H9 (cell line): ENCODE measurements at regions not wholly inside any gene's neighbourhood (a gene's known extent, or its start where the extent isn't known, plus 50 kb on each side); places are given as distances from the start of the nearest gene placed in this dataset.

Experiments
- DNase-seq: peaks from one replicate; pipeline ENCODE4 v3.0.0-alpha.2; 2017
- H2AFZ ChIP-seq: one replicate; pipeline ENCODE4 v1.6.1; 2013; ENCODE audit warnings: mild to moderate bottlenecking, low read length, control low read depth, moderate library complexity
- H2AK5ac ChIP-seq: 2 replicates; pipeline ENCODE4 v1.6.1; 2013; ENCODE audit warnings: low read length, control low read depth, mixed read lengths; ENCODE audit not compliant: insufficient read length
- H2BK120ac ChIP-seq: one replicate; pipeline ENCODE4 v1.6.1; 2013; ENCODE audit warnings: low read depth, mild to moderate bottlenecking, low read length, control low read depth, inconsistent platforms; ENCODE audit not compliant: poor library complexity, severe bottlenecking
- H2BK12ac ChIP-seq: 2 replicates; pipeline ENCODE4 v1.6.1; 2013; ENCODE audit warnings: low read length, control low read depth, mixed read lengths, low read depth; ENCODE audit not compliant: insufficient read length
- H2BK15ac ChIP-seq: 2 replicates; pipeline ENCODE4 v1.6.1; 2013; ENCODE audit warnings: low read depth, low read length, control low read depth
- H2BK20ac ChIP-seq: one replicate; pipeline ENCODE4 v1.6.1; 2013; ENCODE audit warnings: low read depth, mild to moderate bottlenecking, low read length, control low read depth, inconsistent platforms; ENCODE audit not compliant: poor library complexity, severe bottlenecking
- H2BK5ac ChIP-seq: 2 replicates; pipeline ENCODE4 v1.6.1; 2013; ENCODE audit warnings: low read length, control low read depth, mixed read lengths; ENCODE audit not compliant: insufficient read length
- H3K14ac ChIP-seq: 2 replicates; pipeline ENCODE4 v1.6.1; 2013; ENCODE audit warnings: low read length, control low read depth; ENCODE audit not compliant: insufficient read depth
- H3K18ac ChIP-seq: 2 replicates; pipeline ENCODE4 v1.6.1; 2013; ENCODE audit warnings: low read depth, mild to moderate bottlenecking, mixed read lengths, low read length, control low read depth; ENCODE audit not compliant: insufficient read length
- H3K23ac ChIP-seq: 2 replicates; pipeline ENCODE4 v1.6.1; 2013; ENCODE audit warnings: low read length, control low read depth, mixed read lengths, low read depth; ENCODE audit not compliant: insufficient read length
- H3K23me2 ChIP-seq: 2 replicates; pipeline ENCODE4 v1.6.1; 2013; ENCODE audit warnings: low read depth, mild to moderate bottlenecking, mixed read lengths, low read length, control low read depth; ENCODE audit not compliant: insufficient read length, poor library complexity, severe bottlenecking
- H3K27ac ChIP-seq: 2 replicates; pipeline ENCODE4 v1.5.1; 2013; ENCODE audit warnings: low read length, control low read depth, mixed read lengths, low read depth; ENCODE audit not compliant: insufficient read length
- H3K27me3 ChIP-seq: 2 replicates; pipeline ENCODE4 v1.6.1; 2013; ENCODE audit warnings: low read length, control low read depth, inconsistent platforms; ENCODE audit not compliant: insufficient read depth
- H3K4ac ChIP-seq: 2 replicates; pipeline ENCODE4 v1.6.1; 2013; ENCODE audit warnings: low read depth, mild to moderate bottlenecking, control low read depth, inconsistent platforms, low read length, moderate library complexity
- H3K4me1 ChIP-seq: 2 replicates; pipeline ENCODE4 v1.6.1; 2013; ENCODE audit warnings: low read length, control low read depth, inconsistent platforms; ENCODE audit not compliant: insufficient read depth
- H3K4me2 ChIP-seq: 2 replicates; pipeline ENCODE4 v1.6.1; 2013; ENCODE audit warnings: low read length, control low read depth, mixed read lengths; ENCODE audit not compliant: insufficient read length, insufficient read depth
- H3K56ac ChIP-seq: 2 replicates; pipeline ENCODE4 v1.6.1; 2013; ENCODE audit warnings: low read depth, mild to moderate bottlenecking, mixed read lengths, low read length, control low read depth; ENCODE audit not compliant: insufficient read length
- H3K79me1 ChIP-seq: 2 replicates; pipeline ENCODE4 v1.6.1; 2013; ENCODE audit warnings: low read depth, mild to moderate bottlenecking, moderate library complexity, low read length, control low read depth, inconsistent platforms; ENCODE audit not compliant: insufficient read depth, poor library complexity, severe bottlenecking
- H3K79me2 ChIP-seq: 2 replicates; pipeline ENCODE4 v1.6.1; 2013; ENCODE audit warnings: low read length, control low read depth, inconsistent platforms; ENCODE audit not compliant: insufficient read depth
- H3K9ac ChIP-seq: 2 replicates; pipeline ENCODE4 v1.6.1; 2013; ENCODE audit warnings: low read length, control low read depth, mixed read lengths; ENCODE audit not compliant: insufficient read length; ENCODE audit errors: extremely low read depth
- H3K9me3 ChIP-seq: one replicate; pipeline ENCODE4 v1.6.1; 2013; ENCODE audit warnings: low read depth, low read length, inconsistent platforms; ENCODE audit not compliant: control insufficient read depth
- H3T11ph ChIP-seq: one replicate; pipeline ENCODE4 v1.6.1; 2013; ENCODE audit warnings: mild to moderate bottlenecking, low read length, control low read depth, inconsistent platforms
- H4K20me1 ChIP-seq: one replicate; pipeline ENCODE4 v1.6.1; 2013; ENCODE audit not compliant: control insufficient read depth, insufficient read length, insufficient read depth
- H4K5ac ChIP-seq: 2 replicates; pipeline ENCODE4 v1.6.1; 2013; ENCODE audit warnings: low read depth, mild to moderate bottlenecking, mixed read lengths, low read length, control low read depth; ENCODE audit not compliant: insufficient read length
- H4K8ac ChIP-seq: replicated peaks from 2 replicates; pipeline ENCODE4 v1.6.1; 2013; ENCODE audit warnings: low read length, control low read depth, mixed read lengths, low read depth; ENCODE audit not compliant: insufficient read length
- H4K91ac ChIP-seq: 2 replicates; pipeline ENCODE4 v1.6.1; 2013; ENCODE audit warnings: low read depth, mild to moderate bottlenecking, moderate library complexity, mixed read lengths, low read length, control low read depth; ENCODE audit not compliant: insufficient read length
- H3K27ac Mint-ChIP-seq, 3 experiments: 2 replicates in 2 of 3; 3 replicates in 1 of 3; pipeline ENCODE4 v1.8.0; 2020 to 2021; ENCODE audit warnings: mixed read lengths in 3 of 3, mild to moderate bottlenecking in 1 of 3, moderate library complexity in 1 of 3
- H3K27me3 Mint-ChIP-seq: 2 replicates; pipeline ENCODE4 v1.8.0; 2021; ENCODE audit warnings: low read depth, mild to moderate bottlenecking, moderate library complexity, mixed read lengths
- H3K36me3 Mint-ChIP-seq, 3 experiments: 2 replicates in 2 of 3; 3 replicates in 1 of 3; pipeline ENCODE4 v1.8.0; 2020 to 2021; ENCODE audit warnings: low read depth in 3 of 3, mixed read lengths in 3 of 3; ENCODE audit not compliant: insufficient read depth in 1 of 3
- H3K4me1 Mint-ChIP-seq, 2 experiments: 2 replicates each; pipeline ENCODE4 v1.8.0; 2020; ENCODE audit warnings: mixed read lengths in 2 of 2
- H3K4me3 Mint-ChIP-seq, 2 experiments: 2 replicates in 1 of 2; 3 replicates in 1 of 2; pipeline ENCODE4 v1.8.0; 2020 to 2021; ENCODE audit warnings: mild to moderate bottlenecking in 2 of 2, mixed read lengths in 2 of 2, moderate library complexity in 1 of 2
- H3K9me3 Mint-ChIP-seq, 2 experiments: 2 replicates in 1 of 2; 3 replicates in 1 of 2; pipeline ENCODE4 v1.8.0; 2020; ENCODE audit warnings: mild to moderate bottlenecking in 2 of 2, mixed read lengths in 2 of 2, moderate library complexity in 1 of 2
- CTCF ChIP-seq: fragments of 200-600 bp; sonication (generic); conservative IDR thresholded peaks from 3 replicates; pipeline ENCODE4 v1.8.0; 2021; ENCODE audit warnings: antibody characterized with exemption, mild to moderate bottlenecking
- WGBS: extraction: QIAGEN DNeasy Blood & Tissue Kit; methylation state at CpG from one replicate; pipeline ENCODE4 v1.1.7; 2013; ENCODE audit warnings: missing lambda C conversion rate, low lambda C conversion rate, mixed read lengths; ENCODE audit not compliant: insufficient read length; ENCODE audit errors: extremely low coverage; 5-methylcytosine and 5-hydroxymethylcytosine counted together

GRCh38 chr10:20955355-20955893 is 58.3 kb upstream of the NEBL start:
- no peaks in the 10 kb centered on the region for H3K27me3 Mint-ChIP-seq
- no peak overlapping the region for H3K14ac ChIP-seq
- whole genome bisulfite sequencing: no CpG with 5 or more reads among the region's 1 CpG
- H3K4me2 ChIP-seq: no peak overlapping the region
- H3K9ac ChIP-seq: no peak overlapping the region
- no peak for TF ChIP-seq CTCF
- no peak overlapping the region for H2AK5ac ChIP-seq
- no peaks in the 10 kb centered on the region for H3K9me3 ChIP-seq
- H3K56ac ChIP-seq: no peak overlapping the region
- no peak overlapping the region for H2BK120ac ChIP-seq
- no peaks in the 10 kb centered on the region for H3K79me1 ChIP-seq
- peaks cover 7 to 17% of the 10 kb centered on the region in 2 experiments for H3K4me1 Mint-ChIP-seq
- H3T11ph ChIP-seq: no peak overlapping the region
- H3K4me3 Mint-ChIP-seq: no peak overlapping the region
- no peak for DNase-seq
- no peak overlapping the region for H3K4ac ChIP-seq
- H4K20me1 ChIP-seq: no peaks in the 10 kb centered on the region
- H3K27me3 ChIP-seq: no peaks in the 10 kb centered on the region
- no peak overlapping the region for H4K91ac ChIP-seq
- H4K5ac ChIP-seq: no peak overlapping the region
- H2BK20ac ChIP-seq: no peak overlapping the region
- H2BK15ac ChIP-seq: no peak overlapping the region
- no peak overlapping the region for H3K23ac ChIP-seq
- no peak overlapping the region for H3K27ac ChIP-seq
- H3K4me1 ChIP-seq: no peaks in the 10 kb centered on the region; the same call in 1 of the 2 replicates
- H3K23me2 ChIP-seq: no peaks in the 10 kb centered on the region
- H2BK12ac ChIP-seq: no peak overlapping the region
- no peak overlapping the region for H2BK5ac ChIP-seq
- no peak overlapping the region for H3K18ac ChIP-seq
- no peak overlapping the region for H4K8ac ChIP-seq
- H3K27ac Mint-ChIP-seq: peak overlapping the region in 2 of 3 experiments; percentile 34 to 54; a peak in 3 of 7 replicates
- H3K9me3 Mint-ChIP-seq: peaks cover 5 to 7% of the 10 kb centered on the region in 2 experiments; a peak in 2 of 5 replicates
- H2AFZ ChIP-seq: no peak overlapping the region
- no peaks in the 10 kb centered on the region for H3K79me2 ChIP-seq
- H3K36me3 Mint-ChIP-seq: peaks cover 0 to 23% (median 21%) of the 10 kb centered on the region in 3 experiments; a peak in 4 of 7 replicates
